Esophagus squamous epithelium (tissue), 5 donors: ENCODE measurements at regions not wholly inside any gene's neighbourhood (a gene's known extent, or its start where the extent isn't known, plus 50 kb on each side); places are given as distances from the start of the nearest gene placed in this dataset.

ENCODE experiments used
- DNase-seq: peaks from one replicate; lab custom pipeline; 2025; lab: John Stamatoyannopoulos, UW
- H3K27ac ChIP-seq, 4 donors: fragments of 200-600 bp; sonication (generic); one replicate each; pipeline ENCODE4 v1.5.1; 2016 to 2019; ENCODE audit warnings: mild to moderate bottlenecking in 1 of 4
- H3K27me3 ChIP-seq, 4 donors: fragments of 200-600 bp; sonication (generic); 1 replicate in 3 of 4; 2 replicates in 1 of 4; pipeline versions ENCODE4 v1.5.1 to v1.6.0; 2017 to 2021; ENCODE audit warnings: antibody characterized with exemption in 1 of 4
- H3K36me3 ChIP-seq, 3 donors: fragments of 200-600 bp; sonication (generic); one replicate each; pipeline ENCODE4 v1.5.1; 2016 to 2019
- H3K4me1 ChIP-seq, 3 donors: fragments of 200-600 bp; sonication (generic); one replicate each; pipeline ENCODE4 v1.5.1; 2017 to 2019
- H3K4me3 ChIP-seq, 4 donors: fragments of 200-600 bp; sonication (generic); 1 replicate in 3 of 4; 2 replicates in 1 of 4; pipeline ENCODE4 v1.5.1; 2016 to 2019; ENCODE audit warnings: mild to moderate bottlenecking in 2 of 4, moderate library complexity in 1 of 4
- H3K9me3 ChIP-seq, 3 donors: fragments of 200-600 bp; sonication (generic); one replicate each; pipeline ENCODE4 v1.5.1; 2016 to 2019
- POLR2A ChIP-seq, 4 donors: fragments of 450-650 bp; IDR thresholded peaks; one replicate each; pipeline ENCODE4 v1.6.1; 2017; ENCODE audit warnings: antibody characterized with exemption in 4 of 4, mild to moderate bottlenecking in 4 of 4, moderate library complexity in 3 of 4
- WGBS, 2 donors: methylation state at CpG; one replicate each; pipeline ENCODE4 v1.1.5; 2018; 5-methylcytosine and 5-hydroxymethylcytosine counted together
- intact Hi-C: fragments of 100-400 bp; cut with DNase I; formaldehyde crosslinking; loops from one replicate; pipeline ENCODE4 v1.15.0; 2022
- TF ChIP-seq, protein P1 (sequence below), 6 experiments: fragments of 450-650 bp in 4 of 6; fragments of 200-600 bp in 2 of 6; sonication (generic) in 2 of 6; IDR thresholded peaks; one replicate each; pipeline ENCODE4 v1.5.1; 2016 to 2019; ENCODE audit warnings: antibody characterized with exemption in 6 of 6, mild to moderate bottlenecking in 4 of 6, moderate library complexity in 4 of 6
- donor health status: DM: yes; HTN: yes; CAD: no.

DNA sequence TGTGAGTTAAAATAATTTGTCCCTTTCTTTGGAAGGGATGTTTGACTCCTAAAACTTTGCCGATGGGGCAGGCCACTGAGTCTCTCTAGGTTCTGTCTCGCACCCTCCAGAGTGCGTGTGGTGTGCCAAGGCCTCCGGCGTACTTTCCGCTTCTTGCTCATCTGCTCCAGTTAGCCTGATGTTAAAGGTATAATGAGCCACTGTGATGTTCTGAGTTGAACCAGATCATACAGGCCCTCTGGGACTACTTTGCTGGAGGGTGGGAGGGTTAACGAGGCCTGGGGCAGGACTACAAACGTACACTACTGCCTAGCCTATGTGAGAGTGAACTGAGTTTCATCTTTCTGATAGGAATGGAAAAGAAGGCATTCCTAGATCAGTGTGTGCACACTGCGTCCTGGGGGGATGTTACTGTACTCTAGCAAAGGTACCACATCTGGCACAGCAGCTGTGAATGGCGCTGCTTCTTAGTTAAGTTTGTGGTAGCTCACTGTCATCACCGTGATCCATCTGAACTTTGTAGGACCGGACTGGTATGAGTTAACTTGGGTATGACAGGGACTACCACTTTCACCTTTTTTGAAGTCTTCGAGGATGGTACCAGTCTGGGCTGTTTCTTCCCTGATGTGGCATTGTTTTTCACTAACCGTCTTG is 60.2 kb downstream of the RGS12 start:
- Histone ChIP-seq H3K27ac (no peak overlapping the region), H3K27me3 (no peaks in the 10 kb centered on the region), H3K4me1 (peaks cover 0 to 22% (median 0%) of the 10 kb centered on the region in 3 donors), H3K9me3 (no peaks in the 10 kb centered on the region), H3K36me3 (no peaks in the 10 kb centered on the region), H3K4me3 (no peak overlapping the region)
- TF ChIP-seq, protein P1, sequence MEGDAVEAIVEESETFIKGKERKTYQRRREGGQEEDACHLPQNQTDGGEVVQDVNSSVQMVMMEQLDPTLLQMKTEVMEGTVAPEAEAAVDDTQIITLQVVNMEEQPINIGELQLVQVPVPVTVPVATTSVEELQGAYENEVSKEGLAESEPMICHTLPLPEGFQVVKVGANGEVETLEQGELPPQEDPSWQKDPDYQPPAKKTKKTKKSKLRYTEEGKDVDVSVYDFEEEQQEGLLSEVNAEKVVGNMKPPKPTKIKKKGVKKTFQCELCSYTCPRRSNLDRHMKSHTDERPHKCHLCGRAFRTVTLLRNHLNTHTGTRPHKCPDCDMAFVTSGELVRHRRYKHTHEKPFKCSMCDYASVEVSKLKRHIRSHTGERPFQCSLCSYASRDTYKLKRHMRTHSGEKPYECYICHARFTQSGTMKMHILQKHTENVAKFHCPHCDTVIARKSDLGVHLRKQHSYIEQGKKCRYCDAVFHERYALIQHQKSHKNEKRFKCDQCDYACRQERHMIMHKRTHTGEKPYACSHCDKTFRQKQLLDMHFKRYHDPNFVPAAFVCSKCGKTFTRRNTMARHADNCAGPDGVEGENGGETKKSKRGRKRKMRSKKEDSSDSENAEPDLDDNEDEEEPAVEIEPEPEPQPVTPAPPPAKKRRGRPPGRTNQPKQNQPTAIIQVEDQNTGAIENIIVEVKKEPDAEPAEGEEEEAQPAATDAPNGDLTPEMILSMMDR (IDR thresholded peaks at IDR 0.05), result no peak
- TF ChIP-seq POLR2A (IDR thresholded peaks at IDR 0.05), result no peak
- 89 to 96% methylated on average over 14 of the region's 14 CpGs for WGBS, 2 donors
- no peak for DNase-seq
- intact Hi-C loops, result no loop called here

DNA sequence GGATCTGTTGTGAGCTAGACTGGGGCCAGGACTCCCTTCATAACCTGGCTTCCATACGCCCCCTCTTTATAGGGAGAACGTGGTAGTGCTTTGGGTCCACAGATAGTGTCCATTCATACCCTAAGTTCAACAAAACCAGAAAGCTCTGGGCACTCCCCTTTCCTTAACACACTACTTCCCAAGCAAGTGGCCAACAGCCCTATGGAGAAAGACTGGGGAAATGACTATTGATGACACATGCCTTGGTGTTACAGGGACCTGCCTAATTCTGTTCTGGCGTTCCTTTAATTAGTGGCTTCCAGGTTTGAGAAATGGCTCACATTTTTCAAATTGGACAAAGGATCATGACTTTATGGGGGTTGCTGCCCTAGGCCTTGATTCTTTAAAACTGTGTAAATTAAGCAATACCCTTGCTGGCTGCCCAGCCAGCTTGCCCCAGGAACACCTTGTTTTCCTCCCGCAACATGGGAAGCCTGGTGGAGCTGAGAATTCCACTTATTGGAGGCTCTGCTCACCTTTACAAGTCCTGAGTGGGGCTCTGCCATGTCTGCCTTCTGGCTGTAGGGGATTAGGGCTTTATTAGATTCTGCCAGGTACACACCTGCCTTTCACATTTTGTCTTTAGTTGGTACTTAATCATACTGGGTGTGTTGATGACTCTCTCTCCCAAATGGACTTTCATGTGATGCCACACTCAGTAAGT is 61.1 kb downstream of the RGS12 start:
- no peak for TF ChIP-seq POLR2A (IDR thresholded peaks at IDR 0.05)
- TF ChIP-seq, protein P1 (IDR thresholded peaks at IDR 0.05), result peak in 1 of 6 experiments; percentile 18
- peak overlapping the region; percentile 37 to 81 (median 41) for H3K27ac ChIP-seq
- H3K36me3 ChIP-seq, result no peaks in the 10 kb centered on the region
- H3K4me1 ChIP-seq, result peaks cover 0 to 22% (median 0%) of the 10 kb centered on the region in 3 donors
- WGBS, 2 donors, result 61 to 68% methylated on average over 4 of the region's 4 CpGs
- no peak overlapping the region for H3K4me3 ChIP-seq
- no peaks in the 10 kb centered on the region for H3K9me3 ChIP-seq
- H3K27me3 ChIP-seq, result no peaks in the 10 kb centered on the region
- intact Hi-C loops, result no loop called here
- no peak for DNase-seq

DNA sequence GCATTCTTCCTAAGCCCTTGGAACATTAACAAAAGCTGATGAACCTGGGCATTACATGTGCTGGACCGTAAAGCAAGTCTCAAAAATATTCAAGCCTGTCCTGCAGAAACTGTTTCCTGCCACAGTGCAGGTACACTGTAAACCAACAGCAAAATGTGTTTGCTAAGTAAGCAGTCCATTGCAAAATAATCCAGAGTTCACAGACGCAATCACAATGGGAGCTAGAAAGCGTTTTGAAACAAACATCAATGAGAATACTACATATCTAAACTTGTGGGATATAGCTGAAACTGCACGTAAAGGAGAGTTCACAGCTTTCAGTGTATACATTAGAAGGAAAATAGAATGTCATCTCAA is 61.6 kb downstream of the RGS12 start:
- no peak for DNase-seq
- intact Hi-C loops, result no loop called here
- WGBS, 2 donors, result 44 to 64% methylated on average over 4 of the region's 4 CpGs
- Histone ChIP-seq H3K36me3 (no peaks in the 10 kb centered on the region), H3K27ac (peak overlapping the region in 2 of 4 donors; percentile 37 to 81), H3K4me3 (no peak overlapping the region), H3K27me3 (no peaks in the 10 kb centered on the region), H3K9me3 (no peaks in the 10 kb centered on the region), H3K4me1 (peaks cover 0 to 22% (median 0%) of the 10 kb centered on the region in 3 donors)
- TF ChIP-seq, protein P1 (IDR thresholded peaks at IDR 0.05), result no peak
- no peak for TF ChIP-seq POLR2A (IDR thresholded peaks at IDR 0.05)

DNA sequence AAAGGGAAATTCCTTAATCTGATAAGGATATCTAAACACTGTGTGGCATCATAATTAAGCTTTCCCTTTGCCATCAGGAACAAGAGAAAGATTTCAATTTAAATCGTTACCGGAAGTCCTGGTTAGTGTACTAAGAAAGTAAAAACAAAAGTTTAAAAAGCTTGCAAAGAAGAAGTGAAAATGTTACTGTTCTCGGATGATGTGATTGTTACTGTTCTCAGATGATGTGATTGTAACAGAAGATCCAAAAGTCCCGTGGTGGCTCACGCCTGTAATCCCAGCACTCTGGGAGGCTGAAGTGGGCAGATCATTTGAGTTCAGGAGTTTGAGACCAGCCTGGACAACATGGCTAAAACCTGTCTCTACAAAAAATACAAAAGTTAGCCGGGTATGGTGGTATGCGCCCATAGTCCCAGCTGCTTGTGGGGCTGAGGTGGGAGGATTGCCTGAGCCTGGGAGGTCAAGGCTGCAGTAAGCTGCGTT is 62.5 kb downstream of the RGS12 start:
- Histone ChIP-seq H3K9me3 (no peaks in the 10 kb centered on the region), H3K27ac (no peak overlapping the region), H3K4me1 (peaks cover 0 to 22% (median 0%) of the 10 kb centered on the region in 3 donors), H3K4me3 (no peak overlapping the region), H3K36me3 (no peaks in the 10 kb centered on the region), H3K27me3 (no peaks in the 10 kb centered on the region)
- no peak for TF ChIP-seq POLR2A (IDR thresholded peaks at IDR 0.05)
- TF ChIP-seq, protein P1 (IDR thresholded peaks at IDR 0.05), result no peak
- intact Hi-C loops, result no loop called here
- 77 to 83% methylated on average over 8 of the region's 8 CpGs for WGBS, 2 donors
- DNase-seq, result no peak

DNA sequence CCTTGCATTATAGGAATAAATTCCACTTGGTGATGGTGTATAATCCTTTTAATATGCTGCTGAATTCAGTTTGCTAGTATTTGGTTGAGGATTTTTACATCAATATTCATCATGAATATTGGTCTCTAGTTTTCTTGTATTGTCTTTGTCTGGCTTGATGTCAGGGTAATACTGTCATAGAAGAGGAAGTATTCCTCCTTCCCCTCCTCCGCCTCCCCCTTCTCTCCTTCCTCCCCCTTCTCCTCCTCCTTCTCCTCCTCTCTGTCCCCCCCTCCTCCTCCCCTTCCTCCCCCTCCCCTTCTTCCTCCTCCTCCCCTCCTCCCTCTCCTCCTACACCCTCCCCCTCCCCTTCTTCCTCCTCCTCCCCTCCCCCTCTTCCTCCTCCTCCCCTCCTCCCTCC is 65.8 kb downstream of the RGS12 start:
- 83 to 86% methylated on average over 1 of the region's 1 CpG for WGBS, 2 donors
- TF ChIP-seq, protein P1 (IDR thresholded peaks at IDR 0.05), result no peak
- no peak for TF ChIP-seq POLR2A (IDR thresholded peaks at IDR 0.05)
- H3K27me3 ChIP-seq, result no peaks in the 10 kb centered on the region
- H3K27ac ChIP-seq, result no peak overlapping the region
- H3K36me3 ChIP-seq, result no peaks in the 10 kb centered on the region
- H3K4me3 ChIP-seq, result no peak overlapping the region
- no peaks in the 10 kb centered on the region for H3K9me3 ChIP-seq
- DNase-seq, result no peak
- intact Hi-C loops, result no loop called here
- H3K4me1 ChIP-seq, result peaks cover 0 to 18% (median 0%) of the 10 kb centered on the region in 3 donors
